ENCODE measurements at regions not wholly inside any gene's neighbourhood (a gene's known extent, or its start where the extent isn't known, plus 50 kb on each side); places are given as distances from the start of the nearest gene placed in this dataset.

DNA sequence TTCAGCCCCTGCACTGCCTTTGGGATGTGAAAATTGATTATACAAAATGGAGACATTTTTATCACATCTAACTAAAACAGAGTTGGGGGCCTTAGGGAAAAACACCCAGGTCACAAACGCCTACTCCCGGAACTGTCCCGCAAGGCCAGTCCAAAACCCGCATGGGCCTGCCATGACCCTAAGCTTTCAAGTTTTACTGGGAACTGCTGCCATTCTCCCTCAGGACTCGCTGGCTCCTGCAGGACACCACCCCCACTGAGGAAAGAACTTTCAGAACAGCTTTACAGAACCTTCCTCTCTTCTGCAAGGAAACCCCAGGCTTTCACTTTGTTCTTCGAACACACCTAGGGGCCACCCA, 320.4 kb upstream of the HS6ST1 start:
- TF ChIP-seq, protein P1, sequence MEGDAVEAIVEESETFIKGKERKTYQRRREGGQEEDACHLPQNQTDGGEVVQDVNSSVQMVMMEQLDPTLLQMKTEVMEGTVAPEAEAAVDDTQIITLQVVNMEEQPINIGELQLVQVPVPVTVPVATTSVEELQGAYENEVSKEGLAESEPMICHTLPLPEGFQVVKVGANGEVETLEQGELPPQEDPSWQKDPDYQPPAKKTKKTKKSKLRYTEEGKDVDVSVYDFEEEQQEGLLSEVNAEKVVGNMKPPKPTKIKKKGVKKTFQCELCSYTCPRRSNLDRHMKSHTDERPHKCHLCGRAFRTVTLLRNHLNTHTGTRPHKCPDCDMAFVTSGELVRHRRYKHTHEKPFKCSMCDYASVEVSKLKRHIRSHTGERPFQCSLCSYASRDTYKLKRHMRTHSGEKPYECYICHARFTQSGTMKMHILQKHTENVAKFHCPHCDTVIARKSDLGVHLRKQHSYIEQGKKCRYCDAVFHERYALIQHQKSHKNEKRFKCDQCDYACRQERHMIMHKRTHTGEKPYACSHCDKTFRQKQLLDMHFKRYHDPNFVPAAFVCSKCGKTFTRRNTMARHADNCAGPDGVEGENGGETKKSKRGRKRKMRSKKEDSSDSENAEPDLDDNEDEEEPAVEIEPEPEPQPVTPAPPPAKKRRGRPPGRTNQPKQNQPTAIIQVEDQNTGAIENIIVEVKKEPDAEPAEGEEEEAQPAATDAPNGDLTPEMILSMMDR (IDR thresholded peaks at IDR 0.05): no peak
- H3K27me3 ChIP-seq: no peaks in the 10 kb centered on the region
- no peak overlapping the region for H3K27ac ChIP-seq
- H3K9me3 ChIP-seq: no peaks in the 10 kb centered on the region
- no peaks in the 10 kb centered on the region for H3K4me1 ChIP-seq (ENCODE audit: control insufficient read depth in 1 of 2, insufficient read depth in 1 of 2, low read depth in 1 of 2, low read length in 1 of 2)
- H3K36me3 ChIP-seq: no peaks in the 10 kb centered on the region
- no peak overlapping the region for H3K4me3 ChIP-seq (ENCODE audit: low read depth in 1 of 2, low read length in 1 of 2)

DNA sequence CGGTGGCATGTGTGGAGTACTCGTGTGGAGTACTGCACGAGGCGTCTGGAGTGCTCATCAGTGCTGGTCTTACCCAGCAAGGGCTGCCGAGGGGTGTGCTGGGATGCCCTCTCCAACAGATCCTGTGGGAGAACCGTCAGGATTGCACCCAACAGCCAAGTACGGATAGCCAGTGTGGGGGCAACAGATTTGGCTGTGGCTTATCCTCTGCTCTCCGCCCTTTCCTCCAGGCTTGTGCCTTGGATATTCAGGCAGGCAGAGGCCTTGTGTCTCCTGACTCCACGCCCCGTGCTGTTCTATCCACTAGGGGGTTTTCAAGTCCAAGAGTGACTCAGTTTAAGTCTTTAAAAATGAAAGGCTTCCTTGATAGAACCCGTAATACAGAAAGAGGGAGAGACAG, 321.0 kb upstream of the HS6ST1 start:
- no peaks in the 10 kb centered on the region for H3K36me3 ChIP-seq
- H3K27me3 ChIP-seq: no peaks in the 10 kb centered on the region
- no peaks in the 10 kb centered on the region for H3K4me1 ChIP-seq (ENCODE audit: control insufficient read depth in 1 of 2, insufficient read depth in 1 of 2, low read depth in 1 of 2, low read length in 1 of 2)
- no peak overlapping the region for H3K4me3 ChIP-seq (ENCODE audit: low read depth in 1 of 2, low read length in 1 of 2)
- TF ChIP-seq, protein P1 (IDR thresholded peaks at IDR 0.05): no peak
- H3K9me3 ChIP-seq: no peaks in the 10 kb centered on the region
- H3K27ac ChIP-seq: no peak overlapping the region

DNA sequence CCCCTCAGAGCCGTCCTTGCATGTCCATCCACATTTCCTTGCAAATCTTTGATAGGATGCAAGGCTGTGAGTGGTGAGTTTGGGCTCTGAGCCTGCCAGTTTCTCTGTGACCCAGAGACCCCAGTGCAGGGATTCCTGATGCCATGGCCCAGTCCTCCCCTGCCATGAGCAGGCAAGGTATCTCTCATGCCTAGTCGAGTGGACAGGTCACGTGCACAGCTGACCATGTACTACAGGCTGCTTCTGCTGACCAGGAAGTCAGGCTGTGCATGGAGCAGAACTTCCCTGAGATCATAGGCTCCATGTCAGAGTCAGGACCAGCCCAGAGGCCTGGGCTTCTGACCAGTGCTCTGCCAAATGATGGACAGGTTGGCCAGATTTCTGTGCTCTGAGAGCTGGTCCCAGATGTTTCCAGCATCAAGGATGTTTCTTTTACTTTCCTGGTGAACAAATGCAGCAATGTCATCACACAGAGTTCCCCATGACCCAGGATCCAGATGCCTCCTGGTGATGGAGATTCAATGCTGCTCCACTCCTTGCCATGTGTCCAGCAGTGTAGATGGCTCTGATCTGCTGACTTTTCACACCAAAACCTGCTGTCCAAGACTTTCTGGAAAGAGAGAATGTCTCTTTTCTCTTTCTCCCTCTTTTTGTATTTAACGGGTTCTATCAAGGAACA, 321.6 kb upstream of the HS6ST1 start:
- TF ChIP-seq, protein P1 (IDR thresholded peaks at IDR 0.05): no peak
- no peak overlapping the region for H3K27ac ChIP-seq
- no peaks in the 10 kb centered on the region for H3K36me3 ChIP-seq
- no peaks in the 10 kb centered on the region for H3K9me3 ChIP-seq
- H3K27me3 ChIP-seq: no peaks in the 10 kb centered on the region
- no peaks in the 10 kb centered on the region for H3K4me1 ChIP-seq (ENCODE audit: control insufficient read depth in 1 of 2, insufficient read depth in 1 of 2, low read depth in 1 of 2, low read length in 1 of 2)
- no peak overlapping the region for H3K4me3 ChIP-seq (ENCODE audit: low read depth in 1 of 2, low read length in 1 of 2)

DNA sequence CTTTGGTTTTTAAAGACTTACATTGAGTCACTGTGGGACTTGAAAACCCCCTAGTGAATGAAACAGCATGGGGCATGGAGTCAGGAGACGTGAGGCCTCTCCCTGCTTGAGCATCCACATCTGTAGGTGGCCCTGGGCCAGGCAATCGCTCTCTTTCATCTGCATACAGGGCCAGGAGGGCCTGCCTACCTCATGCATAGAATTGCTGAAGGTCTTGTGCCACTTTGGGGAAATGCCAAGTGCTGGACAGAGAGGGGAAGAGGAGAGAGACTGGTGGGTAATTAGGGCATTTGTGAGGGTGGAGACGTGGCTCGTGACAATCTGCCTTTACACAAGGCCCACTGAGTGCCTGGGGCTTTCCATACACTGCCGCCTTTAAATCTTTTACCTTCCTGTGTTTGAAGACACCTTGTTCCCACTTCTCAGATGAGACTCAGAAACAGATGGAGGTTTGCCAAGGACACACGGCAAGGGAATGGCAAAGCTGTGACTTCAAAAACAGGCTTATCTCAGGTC, 322.2 kb upstream of the HS6ST1 start:
- H3K4me3 ChIP-seq (ENCODE audit: low read depth in 1 of 2, low read length in 1 of 2): no peak overlapping the region
- TF ChIP-seq, protein P1 (IDR thresholded peaks at IDR 0.05): no peak
- H3K36me3 ChIP-seq: no peaks in the 10 kb centered on the region
- H3K27me3 ChIP-seq: no peaks in the 10 kb centered on the region
- H3K27ac ChIP-seq: no peak overlapping the region
- no peaks in the 10 kb centered on the region for H3K4me1 ChIP-seq (ENCODE audit: control insufficient read depth in 1 of 2, insufficient read depth in 1 of 2, low read depth in 1 of 2, low read length in 1 of 2)
- H3K9me3 ChIP-seq: no peaks in the 10 kb centered on the region

DNA sequence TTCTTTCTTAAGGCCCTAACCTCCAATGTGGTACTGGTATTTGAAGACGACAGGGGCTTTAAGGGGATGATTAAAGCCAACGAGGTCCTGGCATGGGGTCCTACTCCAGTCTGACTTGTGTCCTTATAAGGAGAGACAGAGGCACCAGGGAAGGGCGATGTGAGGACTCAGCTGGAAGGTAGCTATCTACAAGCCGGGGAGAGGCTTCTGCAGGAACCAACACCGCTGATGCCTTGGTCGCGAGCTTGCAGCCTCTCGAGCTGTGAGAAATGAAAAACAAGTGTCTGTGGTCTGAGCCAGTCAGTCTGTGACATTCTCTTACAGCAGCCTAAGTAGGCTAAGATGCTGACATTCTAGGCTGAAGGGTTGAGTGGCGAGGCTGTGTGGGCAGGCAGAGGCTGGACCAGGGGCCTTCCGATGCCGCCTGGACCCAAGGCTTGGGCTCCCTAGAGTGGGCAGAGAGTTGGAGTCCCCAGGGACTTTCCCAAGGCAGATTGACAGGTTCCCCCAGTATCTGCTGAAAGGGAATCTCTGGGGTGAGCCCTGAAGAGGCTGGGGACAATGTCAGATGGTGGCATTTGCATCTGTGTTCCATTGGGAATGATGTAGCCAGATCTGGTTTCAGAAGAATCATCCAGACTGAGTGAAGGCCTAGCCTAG, 322.9 kb upstream of the HS6ST1 start:
- Histone ChIP-seq H3K9me3 (no peaks in the 10 kb centered on the region), H3K36me3 (no peaks in the 10 kb centered on the region), H3K27ac (no peak overlapping the region), H3K4me3 (ENCODE audit: low read depth in 1 of 2, low read length in 1 of 2) (no peak overlapping the region), H3K4me1 (ENCODE audit: control insufficient read depth in 1 of 2, insufficient read depth in 1 of 2, low read depth in 1 of 2, low read length in 1 of 2) (no peaks in the 10 kb centered on the region), H3K27me3 (no peaks in the 10 kb centered on the region)
- TF ChIP-seq, protein P1 (IDR thresholded peaks at IDR 0.05): no peak
